HG02610 (cell line): ENCODE measurements at regions not wholly inside any gene's neighbourhood (a gene's known extent, or its start where the extent isn't known, plus 50 kb on each side); places are given as distances from the start of the nearest gene placed in this dataset.
"Not testable (repeated sequence)": the region's sequence is repeated elsewhere in the genome, so short reads cannot be mapped to it uniquely, and the experiment has no call there.

Experiments used
- ATAC-seq: cut with Tn5 transposase; IDR thresholded peaks from one replicate; pipeline ENCODE4 v1.9.1; 2021; ENCODE audit warnings: mild to moderate bottlenecking, moderate library complexity; ENCODE audit not compliant: unreplicated experiment

GRCh38 chr15:66993874-66994696, 71.3 kb upstream of the SMAD3 start:
- no peak for ATAC-seq

GRCh38 chr15:66994927-66995656, 70.3 kb upstream of the SMAD3 start:
- ATAC-seq: no peak

GRCh38 chr15:66996094-66996493, 69.3 kb upstream of the SMAD3 start:
- ATAC-seq: no peak

- ATAC-seq: no peak
Observed at GRCh38 chr15:66997212-66997611, 68.2 kb upstream of the SMAD3 start.

- not testable (repeated sequence) for ATAC-seq
Observed at GRCh38 chr15:66998234-66998633, 67.2 kb upstream of the SMAD3 start.

- no peak for ATAC-seq
Observed at GRCh38 chr15:66999046-66999968, 66.1 kb upstream of the SMAD3 start.

- no peak for ATAC-seq
Observed at GRCh38 chr15:67000896-67001295, 64.5 kb upstream of the SMAD3 start.

- no peak for ATAC-seq
Observed at GRCh38 chr15:67002368-67002767, 63.0 kb upstream of the SMAD3 start.

- no peak for ATAC-seq
Observed at GRCh38 chr15:67003586-67003985, 61.8 kb upstream of the SMAD3 start.

- peak; percentile 65 for ATAC-seq
Observed at GRCh38 chr15:67004142-67004541, 61.3 kb upstream of the SMAD3 start.

- no peak for ATAC-seq
Observed at GRCh38 chr15:67005294-67005996, 60.0 kb upstream of the SMAD3 start.

GRCh38 chr15:67006083-67007065, 59.0 kb upstream of the SMAD3 start:
- ATAC-seq: no peak

GRCh38 chr15:67009576-67010569, 55.5 kb upstream of the SMAD3 start:
- ATAC-seq: no peak

- no peak for ATAC-seq
Observed at GRCh38 chr15:67010898-67011616, 54.3 kb upstream of the SMAD3 start.

GRCh38 chr15:67011617-67012005, 53.8 kb upstream of the SMAD3 start:
- ATAC-seq: no peak

GRCh38 chr15:67013696-67014095, 51.7 kb upstream of the SMAD3 start:
- ATAC-seq: no peak
